Colonic mucosa (tissue), 4 donors: ENCODE measurements at regions not wholly inside any gene's neighbourhood (a gene's known extent, or its start where the extent isn't known, plus 50 kb on each side); places are given as distances from the start of the nearest gene placed in this dataset.

Experiments
- DNase-seq: peaks from one replicate; pipeline ENCODE4 v3.0.0-alpha.2; 2020
- H3K27ac ChIP-seq: fragments of 200-600 bp; one replicate; pipeline ENCODE4 v1.8.0; 2021
- H3K27me3 ChIP-seq: fragments of 200-600 bp; one replicate; pipeline ENCODE4 v1.8.0; 2021
- H3K36me3 ChIP-seq: fragments of 200-600 bp; one replicate; pipeline ENCODE4 v1.8.0; 2021
- H3K4me1 ChIP-seq: fragments of 200-600 bp; one replicate; pipeline ENCODE4 v1.8.0; 2021; ENCODE audit warnings: mild to moderate bottlenecking
- H3K4me3 ChIP-seq: fragments of 200-600 bp; one replicate; pipeline ENCODE4 v1.8.0; 2021
- H3K9ac ChIP-seq, 2 donors: one replicate each; pipeline ENCODE4 v1.7.0; 2013; ENCODE audit warnings: control low read depth in 2 of 2, low read depth in 2 of 2, low read length in 2 of 2
- H3K9me3 ChIP-seq: fragments of 200-600 bp; one replicate; pipeline ENCODE4 v1.8.0; 2021
- intact Hi-C: fragments of 100-400 bp; cut with DNase I; formaldehyde crosslinking; loops from one replicate; pipeline ENCODE4 v1.14.1; 2022
- TF ChIP-seq, protein P1 (sequence below): fragments of 200-600 bp; IDR thresholded peaks from one replicate; pipeline ENCODE4 v1.8.0; 2022; ENCODE audit warnings: antibody characterized with exemption, mild to moderate bottlenecking
- donor health status: healthy.
- donor health status: DM: no; HTN: no; CAD: no.
- donor health status: DM: no; HTN: no; CAD: no.

DNA sequence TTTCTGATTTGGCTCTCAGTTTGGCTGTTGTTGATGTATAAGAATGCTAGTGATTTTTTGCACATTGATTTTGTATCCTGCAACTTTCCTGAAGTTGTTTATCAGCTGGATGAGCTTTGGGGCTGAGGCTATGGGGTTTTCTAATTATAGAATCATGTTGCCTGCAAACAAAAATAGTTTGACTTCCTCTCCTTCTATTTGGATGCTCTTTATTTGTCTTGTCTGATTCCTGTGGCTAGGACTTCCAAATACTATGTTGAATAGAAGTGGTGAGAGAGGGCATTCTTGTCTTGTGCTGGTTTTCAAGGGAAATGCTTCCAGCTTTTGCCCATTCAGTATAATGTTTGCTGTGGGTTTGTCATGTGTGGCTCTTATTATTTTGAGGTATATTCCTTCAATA, 734.7 kb upstream of the FAM241A start:
- no peak overlapping the region for H3K27ac ChIP-seq
- H3K9ac ChIP-seq: no peak overlapping the region
- no peaks in the 10 kb centered on the region for H3K27me3 ChIP-seq
- no peaks in the 10 kb centered on the region for H3K4me1 ChIP-seq
- H3K9me3 ChIP-seq: no peaks in the 10 kb centered on the region
- H3K36me3 ChIP-seq: no peaks in the 10 kb centered on the region
- intact Hi-C loops: no loop called here
- no peak overlapping the region for H3K4me3 ChIP-seq
- no peak for DNase-seq
- TF ChIP-seq, protein P1, sequence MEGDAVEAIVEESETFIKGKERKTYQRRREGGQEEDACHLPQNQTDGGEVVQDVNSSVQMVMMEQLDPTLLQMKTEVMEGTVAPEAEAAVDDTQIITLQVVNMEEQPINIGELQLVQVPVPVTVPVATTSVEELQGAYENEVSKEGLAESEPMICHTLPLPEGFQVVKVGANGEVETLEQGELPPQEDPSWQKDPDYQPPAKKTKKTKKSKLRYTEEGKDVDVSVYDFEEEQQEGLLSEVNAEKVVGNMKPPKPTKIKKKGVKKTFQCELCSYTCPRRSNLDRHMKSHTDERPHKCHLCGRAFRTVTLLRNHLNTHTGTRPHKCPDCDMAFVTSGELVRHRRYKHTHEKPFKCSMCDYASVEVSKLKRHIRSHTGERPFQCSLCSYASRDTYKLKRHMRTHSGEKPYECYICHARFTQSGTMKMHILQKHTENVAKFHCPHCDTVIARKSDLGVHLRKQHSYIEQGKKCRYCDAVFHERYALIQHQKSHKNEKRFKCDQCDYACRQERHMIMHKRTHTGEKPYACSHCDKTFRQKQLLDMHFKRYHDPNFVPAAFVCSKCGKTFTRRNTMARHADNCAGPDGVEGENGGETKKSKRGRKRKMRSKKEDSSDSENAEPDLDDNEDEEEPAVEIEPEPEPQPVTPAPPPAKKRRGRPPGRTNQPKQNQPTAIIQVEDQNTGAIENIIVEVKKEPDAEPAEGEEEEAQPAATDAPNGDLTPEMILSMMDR: no peak

DNA sequence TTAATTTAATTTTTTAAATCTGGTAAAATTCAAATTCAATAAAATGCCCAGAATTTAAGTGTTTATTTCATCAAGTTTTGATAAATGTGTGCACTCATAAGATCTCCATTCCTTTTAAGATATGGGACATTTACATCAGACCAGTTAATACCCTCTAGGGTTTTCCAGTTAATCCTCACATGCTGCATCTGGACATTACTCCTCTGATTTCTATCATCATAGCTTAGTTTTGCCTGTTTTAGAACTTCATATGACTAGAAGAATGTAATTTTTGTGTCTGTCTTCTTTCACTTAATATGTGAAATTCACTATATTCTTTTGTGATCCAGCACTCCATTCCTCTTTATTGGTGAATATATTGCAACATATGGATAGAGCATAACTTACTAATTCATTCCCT, 727.7 kb upstream of the FAM241A start:
- Histone ChIP-seq H3K36me3 (no peaks in the 10 kb centered on the region), H3K9ac (no peak overlapping the region), H3K4me1 (no peaks in the 10 kb centered on the region), H3K27me3 (no peaks in the 10 kb centered on the region), H3K27ac (no peak overlapping the region), H3K4me3 (no peak overlapping the region), H3K9me3 (no peaks in the 10 kb centered on the region)
- intact Hi-C loops: no loop called here
- DNase-seq: no peak
- TF ChIP-seq, protein P1: no peak

- H3K9me3 ChIP-seq: no peaks in the 10 kb centered on the region
- TF ChIP-seq, protein P1: no peak
- H3K27ac ChIP-seq: no peak overlapping the region
- no peak overlapping the region for H3K4me3 ChIP-seq
- intact Hi-C loops: no loop called here
- no peaks in the 10 kb centered on the region for H3K36me3 ChIP-seq
- H3K4me1 ChIP-seq: no peaks in the 10 kb centered on the region
- no peaks in the 10 kb centered on the region for H3K27me3 ChIP-seq
- DNase-seq: no peak
- H3K9ac ChIP-seq: no peak overlapping the region
Observed at GRCh38 chr4:111433441-111433840, 711.8 kb upstream of the FAM241A start.

DNA sequence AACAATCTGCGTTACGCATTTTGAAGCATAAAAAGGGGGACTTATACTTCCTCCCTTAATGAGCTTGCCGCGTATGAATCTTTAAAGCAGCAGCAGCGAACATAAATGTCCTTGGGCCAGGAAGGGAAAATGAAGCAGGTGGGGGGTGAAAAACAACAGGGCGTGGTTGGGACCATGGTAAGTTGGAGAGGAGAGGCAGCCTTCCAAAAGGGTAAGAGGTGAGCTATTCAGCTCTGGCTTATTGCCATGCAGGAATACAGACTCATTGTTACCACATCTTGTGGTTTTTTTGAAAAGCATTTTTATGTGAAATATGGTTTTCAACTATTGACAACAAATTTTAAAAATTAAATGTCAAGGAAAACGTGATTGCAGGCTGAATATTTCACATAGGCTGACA, 710.7 kb upstream of the FAM241A start:
- H3K9ac ChIP-seq: no peak overlapping the region
- intact Hi-C loops: no loop called here
- TF ChIP-seq, protein P1: no peak

DNA sequence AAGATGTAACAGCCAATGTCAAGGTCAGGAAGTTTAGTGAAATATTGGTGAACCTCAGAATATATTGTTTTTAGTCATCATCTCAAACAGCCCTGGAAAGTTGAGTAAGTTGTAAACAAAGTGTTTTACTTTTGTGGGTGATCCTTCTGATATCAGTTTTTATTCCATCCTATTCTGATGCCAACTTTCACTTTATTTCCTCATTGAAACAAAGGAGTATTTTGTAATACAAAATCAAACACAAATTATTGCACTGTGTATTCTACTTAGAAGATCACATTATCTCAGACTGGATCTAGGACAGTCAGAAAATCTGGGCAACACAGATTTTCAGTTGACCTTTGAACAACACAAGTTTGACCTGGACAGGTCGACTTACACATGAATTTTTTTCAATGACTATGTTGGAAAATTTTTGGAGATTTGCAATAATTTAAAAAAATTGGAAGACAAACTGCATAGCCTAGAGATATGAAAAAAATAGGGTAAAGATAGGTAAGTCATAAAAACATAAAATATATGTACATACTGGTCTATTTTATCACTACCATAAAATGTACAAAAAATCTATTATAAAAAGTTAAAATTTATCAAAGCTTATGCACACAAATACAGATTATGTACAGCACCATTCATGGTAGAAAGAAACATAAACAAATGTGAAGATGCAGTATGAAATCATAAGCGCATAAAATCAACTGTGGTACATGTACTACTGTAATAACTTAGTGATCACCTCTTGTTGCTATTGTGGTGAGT, 709.1 kb upstream of the FAM241A start:
- intact Hi-C loops: no loop called here
- TF ChIP-seq, protein P1: no peak
- Histone ChIP-seq H3K27ac (no peak overlapping the region), H3K9me3 (no peaks in the 10 kb centered on the region), H3K27me3 (no peaks in the 10 kb centered on the region), H3K4me3 (no peak overlapping the region), H3K36me3 (no peaks in the 10 kb centered on the region), H3K9ac (no peak overlapping the region), H3K4me1 (no peaks in the 10 kb centered on the region)
- no peak for DNase-seq

More for the DNA sequence above, 710.7 kb upstream of the FAM241A start:
- no peak overlapping the region for H3K4me3 ChIP-seq
- H3K27ac ChIP-seq: peak overlapping the region; percentile 19
- H3K36me3 ChIP-seq: no peaks in the 10 kb centered on the region
- peak; percentile 77 for DNase-seq
- H3K27me3 ChIP-seq: no peaks in the 10 kb centered on the region
- H3K9me3 ChIP-seq: no peaks in the 10 kb centered on the region
- H3K4me1 ChIP-seq: no peaks in the 10 kb centered on the region
